Activated T-helper 1 cell treated with anti-CD3 and anti-CD28 coated beads, Interleukin-12 subunit alpha, Interleukin-12 subunit beta, Interleukin-2, Interleukin-4 antibody, amounts not matched to agents 30 ng/mL and 10 ng/mL and 1 ng/mL, durations not matched to agents 14 hours and 24 hours and 36 hours (primary cell): ENCODE measurements at regions not wholly inside any gene's neighbourhood (a gene's known extent, or its start where the extent isn't known, plus 50 kb on each side); places are given as distances from the start of the nearest gene placed in this dataset.
"Not testable (repeated sequence)": the region's sequence is repeated elsewhere in the genome, so short reads cannot be mapped to it uniquely, and the experiment has no call there.

Experiments used
- DNase-seq: peaks from one replicate; pipeline ENCODE4 v3.0.0; 2021; ENCODE audit warnings: low spot score
- H3K27ac Mint-ChIP-seq: one replicate; pipeline ENCODE4 v1.8.0; 2021; ENCODE audit warnings: mild to moderate bottlenecking, mixed read lengths
- H3K27me3 Mint-ChIP-seq: one replicate; pipeline ENCODE4 v1.8.0; 2022; ENCODE audit warnings: mild to moderate bottlenecking, moderate library complexity, mixed read lengths; ENCODE audit not compliant: insufficient read depth
- H3K36me3 Mint-ChIP-seq: one replicate; pipeline ENCODE4 v1.8.0; 2021; ENCODE audit warnings: low read depth, mixed read lengths
- H3K4me1 Mint-ChIP-seq: one replicate; pipeline ENCODE4 v1.8.0; 2021; ENCODE audit warnings: low read depth, mixed read lengths
- H3K4me3 Mint-ChIP-seq: one replicate; pipeline ENCODE4 v1.8.0; 2021; ENCODE audit warnings: mild to moderate bottlenecking, moderate library complexity, mixed read lengths
- H3K9me3 Mint-ChIP-seq: one replicate; pipeline ENCODE4 v1.8.0; 2021; ENCODE audit warnings: mixed read lengths
- intact Hi-C: fragments of 100-400 bp; cut with micrococcal nuclease; formaldehyde crosslinking; loops from one replicate; pipeline ENCODE4 v1.15.1; 2024

DNA sequence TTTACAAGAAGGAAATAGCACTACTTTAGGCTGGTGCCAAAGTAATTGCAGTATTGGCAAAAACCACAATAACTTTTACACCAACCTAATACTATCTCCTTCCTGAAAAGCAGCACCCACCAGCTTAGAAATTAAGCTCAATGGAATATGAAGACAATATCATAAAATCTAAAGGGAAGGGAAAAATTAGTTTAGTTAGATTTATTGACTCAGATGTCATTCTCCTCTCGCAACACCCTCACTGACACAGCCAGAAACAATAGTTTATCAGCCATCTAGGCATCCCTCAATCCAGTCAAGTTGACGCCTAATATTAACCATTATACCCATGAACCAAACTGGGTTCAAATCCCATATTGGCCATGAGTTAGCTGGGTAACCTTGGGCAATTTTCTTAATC, 820.4 kb upstream of the EPHA5 start:
- H3K9me3 Mint-ChIP-seq: no peaks in the 10 kb centered on the region
- intact Hi-C loops: no loop called here
- no peaks in the 10 kb centered on the region for H3K4me1 Mint-ChIP-seq
- no peak overlapping the region for H3K27ac Mint-ChIP-seq
- no peaks in the 10 kb centered on the region for H3K27me3 Mint-ChIP-seq
- no peak overlapping the region for H3K4me3 Mint-ChIP-seq
- no peak for DNase-seq
- no peaks in the 10 kb centered on the region for H3K36me3 Mint-ChIP-seq

- no peak for DNase-seq
- intact Hi-C loops: no loop called here
- Mint-ChIP-seq H3K4me3 (no peak overlapping the region), H3K4me1 (no peaks in the 10 kb centered on the region), H3K27me3 (no peaks in the 10 kb centered on the region), H3K9me3 (no peaks in the 10 kb centered on the region), H3K36me3 (no peaks in the 10 kb centered on the region), H3K27ac (no peak overlapping the region)
Observed at GRCh38 chr4:66489783-66490452, 819.6 kb upstream of the EPHA5 start.

GRCh38 chr4:66489370-66489769, 819.1 kb upstream of the EPHA5 start:
- Mint-ChIP-seq H3K9me3 (no peaks in the 10 kb centered on the region), H3K27ac (no peak overlapping the region), H3K27me3 (no peaks in the 10 kb centered on the region), H3K4me3 (no peak overlapping the region), H3K4me1 (no peaks in the 10 kb centered on the region), H3K36me3 (no peaks in the 10 kb centered on the region)
- no peak for DNase-seq
- intact Hi-C loops: no loop called here

DNA sequence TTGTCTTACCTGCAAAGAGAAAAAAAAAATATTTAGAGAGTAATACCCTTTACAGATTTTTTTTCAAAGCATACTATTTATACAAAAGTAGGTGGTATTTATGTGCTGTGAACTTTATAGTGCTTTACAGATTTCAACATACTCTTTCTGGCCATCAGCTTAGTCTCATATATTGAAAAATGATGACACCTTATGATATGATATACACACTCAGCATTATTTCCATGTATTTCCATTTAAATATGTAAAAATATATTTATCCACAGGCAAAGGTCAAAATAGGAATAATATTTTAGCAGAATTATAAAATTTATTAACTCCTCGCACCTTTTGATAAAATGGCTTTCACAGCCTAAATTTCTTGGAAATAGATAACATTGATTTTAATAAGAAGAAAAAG, 815.8 kb upstream of the EPHA5 start:
- Mint-ChIP-seq H3K4me1 (no peaks in the 10 kb centered on the region), H3K9me3 (no peaks in the 10 kb centered on the region), H3K27ac (no peak overlapping the region), H3K4me3 (no peak overlapping the region), H3K27me3 (no peaks in the 10 kb centered on the region), H3K36me3 (no peaks in the 10 kb centered on the region)
- intact Hi-C loops: no loop called here
- DNase-seq: no peak

DNA sequence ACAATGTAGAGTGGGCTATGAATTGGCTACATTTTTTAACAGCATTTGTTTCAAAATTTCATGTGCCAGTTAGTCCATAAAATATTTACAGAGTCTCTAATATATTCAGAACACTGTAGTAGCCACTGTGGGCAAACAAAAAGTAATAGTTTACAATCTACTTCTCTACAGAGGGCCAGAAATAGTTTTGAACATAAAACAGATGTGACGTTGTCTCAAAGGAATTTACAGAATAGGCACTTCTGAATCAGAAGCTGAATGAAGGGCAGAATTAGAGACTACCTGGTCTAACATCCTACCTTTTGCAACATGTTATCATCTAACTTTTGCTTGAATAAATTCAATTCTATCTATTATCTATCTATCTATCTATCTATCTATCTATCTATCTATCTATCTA, 811.9 kb upstream of the EPHA5 start:
- H3K27ac Mint-ChIP-seq: no peak overlapping the region
- no peak overlapping the region for H3K4me3 Mint-ChIP-seq

DNA sequence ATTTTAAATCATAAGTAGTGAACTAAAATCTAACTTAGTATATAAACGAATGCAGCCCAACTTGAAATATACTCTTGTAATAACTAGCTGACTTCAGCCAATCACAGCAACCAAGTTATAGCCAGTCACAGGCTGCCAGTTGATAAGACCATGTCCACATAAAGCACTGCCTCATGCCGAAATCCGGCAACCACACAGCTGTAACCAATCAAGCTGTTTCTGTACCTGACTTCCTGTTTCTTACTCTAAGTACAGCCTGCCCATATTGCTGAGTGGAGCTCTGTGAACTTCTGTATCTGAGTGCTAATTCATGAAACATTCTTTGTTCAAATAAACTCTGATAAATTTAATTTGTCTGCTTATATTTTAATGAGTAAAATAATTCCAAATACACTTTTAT, 805.3 kb upstream of the EPHA5 start:
- Mint-ChIP-seq H3K9me3 (peaks cover 7% of the 10 kb centered on the region), H3K4me1 (no peaks in the 10 kb centered on the region), H3K27me3 (no peaks in the 10 kb centered on the region), H3K36me3 (no peaks in the 10 kb centered on the region), H3K27ac (no peak overlapping the region), H3K4me3 (no peak overlapping the region)
- intact Hi-C loops: no loop called here
- DNase-seq: no peak

More for the DNA sequence above, 811.9 kb upstream of the EPHA5 start:
- DNase-seq: no peak
- intact Hi-C loops: no loop called here
- Mint-ChIP-seq H3K9me3 (peaks cover 7% of the 10 kb centered on the region), H3K36me3 (no peaks in the 10 kb centered on the region), H3K27me3 (no peaks in the 10 kb centered on the region), H3K4me1 (no peaks in the 10 kb centered on the region)

- H3K36me3 Mint-ChIP-seq: no peaks in the 10 kb centered on the region
- H3K4me3 Mint-ChIP-seq: no peak overlapping the region
- intact Hi-C loops: no loop called here
- no peaks in the 10 kb centered on the region for H3K4me1 Mint-ChIP-seq
- H3K9me3 Mint-ChIP-seq: peaks cover 4% of the 10 kb centered on the region
- H3K27ac Mint-ChIP-seq: no peak overlapping the region
- no peak for DNase-seq
- H3K27me3 Mint-ChIP-seq: no peaks in the 10 kb centered on the region
Observed at GRCh38 chr4:66465111-66465510, 794.8 kb upstream of the EPHA5 start.

DNA sequence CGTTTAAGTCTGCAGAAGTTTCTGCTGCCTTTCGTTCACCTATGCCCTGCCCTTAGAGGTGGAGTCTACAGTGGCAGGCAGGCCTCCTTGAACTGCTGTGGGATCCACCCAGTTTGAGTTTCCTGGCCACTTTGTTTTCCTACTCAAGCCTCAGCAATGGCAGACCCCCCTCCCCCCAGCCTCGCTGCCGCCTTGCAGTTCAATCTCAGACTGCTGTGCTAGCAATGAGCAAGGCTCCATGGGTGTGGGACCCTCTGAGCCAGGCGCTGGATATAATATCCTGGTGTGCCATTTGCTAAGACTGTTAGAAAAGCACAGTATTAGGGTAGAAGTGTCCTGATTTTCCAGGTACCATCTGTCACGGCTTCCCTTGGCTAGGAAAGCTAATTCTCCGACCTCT, 792.6 kb upstream of the EPHA5 start:
- H3K4me3 Mint-ChIP-seq, DNase-seq, H3K4me1 Mint-ChIP-seq, intact Hi-C loops, H3K27ac Mint-ChIP-seq, H3K36me3 Mint-ChIP-seq, H3K27me3 Mint-ChIP-seq, H3K9me3 Mint-ChIP-seq: not testable (repeated sequence)

GRCh38 chr4:66451741-66452140, 781.5 kb upstream of the EPHA5 start:
- H3K4me1 Mint-ChIP-seq: no peaks in the 10 kb centered on the region
- DNase-seq: no peak
- peaks cover 2% of the 10 kb centered on the region for H3K9me3 Mint-ChIP-seq
- intact Hi-C loops: no loop called here
- H3K36me3 Mint-ChIP-seq: no peaks in the 10 kb centered on the region
- no peak overlapping the region for H3K27ac Mint-ChIP-seq
- no peaks in the 10 kb centered on the region for H3K27me3 Mint-ChIP-seq
- H3K4me3 Mint-ChIP-seq: no peak overlapping the region

DNA sequence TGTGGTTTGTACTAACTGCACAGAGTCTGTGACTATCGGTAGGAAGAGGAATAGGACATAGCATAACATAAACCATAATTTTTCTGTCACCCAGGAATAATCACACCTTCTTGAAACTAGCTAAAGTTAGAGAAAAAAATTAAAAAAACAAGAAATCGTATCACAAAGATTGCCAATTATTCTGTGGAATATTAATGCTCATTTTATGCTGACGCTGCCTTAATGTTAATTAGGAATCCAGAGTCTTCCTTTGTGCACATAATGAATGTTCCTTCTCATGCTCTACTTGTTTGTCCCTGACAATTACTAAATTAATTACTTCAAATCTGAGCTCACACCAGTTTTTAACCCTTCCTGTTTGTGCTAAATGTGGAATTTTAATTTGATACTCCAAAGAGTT, 772.7 kb upstream of the EPHA5 start:
- intact Hi-C loops: no loop called here
- H3K36me3 Mint-ChIP-seq: no peaks in the 10 kb centered on the region
- no peak overlapping the region for H3K4me3 Mint-ChIP-seq
- DNase-seq: no peak
- H3K27me3 Mint-ChIP-seq: no peaks in the 10 kb centered on the region
- no peak overlapping the region for H3K27ac Mint-ChIP-seq
- no peaks in the 10 kb centered on the region for H3K4me1 Mint-ChIP-seq
- H3K9me3 Mint-ChIP-seq: no peaks in the 10 kb centered on the region

DNA sequence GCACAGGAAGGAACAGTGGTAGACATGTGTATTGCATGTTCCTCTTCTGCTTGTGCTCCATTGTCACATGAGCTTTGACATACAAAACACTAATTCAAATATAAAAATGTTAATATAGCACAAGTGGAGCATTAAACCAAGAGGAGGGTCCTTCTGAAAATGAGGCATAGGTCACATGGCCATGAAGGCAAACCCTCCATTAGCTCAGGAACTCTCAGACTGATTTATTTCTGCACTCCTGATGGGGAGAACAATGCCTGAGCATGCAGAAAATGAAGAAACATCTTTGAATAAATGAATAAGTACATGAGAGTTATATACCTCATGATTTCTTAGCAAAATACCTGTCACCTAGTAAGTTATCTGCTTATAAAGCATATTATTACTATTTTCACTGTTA, 769.2 kb upstream of the EPHA5 start:
- Mint-ChIP-seq H3K4me3 (no peak overlapping the region), H3K27ac (no peak overlapping the region), H3K36me3 (no peaks in the 10 kb centered on the region), H3K4me1 (no peaks in the 10 kb centered on the region), H3K9me3 (peaks cover 13% of the 10 kb centered on the region), H3K27me3 (no peaks in the 10 kb centered on the region)
- DNase-seq: no peak
- intact Hi-C loops: no loop called here

DNA sequence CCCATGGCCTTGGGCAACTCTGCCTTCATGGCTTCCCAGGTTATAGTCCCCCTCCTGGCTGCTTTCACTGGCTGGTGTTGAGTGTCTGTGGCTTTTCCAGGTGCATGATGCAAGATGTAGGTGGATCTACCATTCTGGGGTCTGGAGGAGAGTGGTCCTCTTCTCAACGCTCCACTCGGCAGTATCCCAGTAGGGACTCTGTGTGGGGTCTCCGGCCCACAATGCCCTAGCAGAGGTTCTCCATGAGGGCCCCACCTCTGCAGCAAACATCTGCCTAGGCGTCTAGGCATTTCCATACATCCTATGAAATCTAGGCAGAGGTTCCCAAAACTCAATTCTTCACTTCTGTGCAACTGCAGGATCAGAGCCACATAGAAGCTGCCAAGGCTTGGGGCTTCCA, 763.4 kb upstream of the EPHA5 start:
- H3K27ac Mint-ChIP-seq: no peak overlapping the region
- intact Hi-C loops: no loop called here
- no peaks in the 10 kb centered on the region for H3K36me3 Mint-ChIP-seq
- H3K4me1 Mint-ChIP-seq: no peaks in the 10 kb centered on the region
- DNase-seq: no peak
- H3K4me3 Mint-ChIP-seq: no peak overlapping the region
- no peaks in the 10 kb centered on the region for H3K27me3 Mint-ChIP-seq
- peaks cover 15% of the 10 kb centered on the region for H3K9me3 Mint-ChIP-seq

DNA sequence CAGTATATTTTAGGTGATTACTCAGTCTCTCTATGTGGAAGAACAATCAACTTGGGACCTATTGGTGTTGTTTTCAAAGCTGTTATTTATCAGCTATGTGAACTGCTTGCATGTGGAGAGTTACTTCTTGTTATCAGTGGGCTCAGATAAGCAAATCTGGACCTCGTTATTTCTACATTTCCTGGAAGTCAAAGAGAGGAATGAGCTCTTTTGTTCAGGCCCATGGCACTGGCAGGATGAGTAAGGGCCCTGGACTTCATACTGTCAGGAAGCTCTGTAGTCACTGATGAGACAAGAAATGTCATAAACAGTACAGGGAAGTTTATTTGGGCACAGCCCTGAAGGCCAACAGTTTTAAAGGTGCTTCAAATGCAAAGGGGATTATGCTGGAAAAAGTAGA, 760.6 kb upstream of the EPHA5 start:
- intact Hi-C loops: no loop called here
- Mint-ChIP-seq H3K27ac (no peak overlapping the region), H3K27me3 (no peaks in the 10 kb centered on the region), H3K4me3 (no peak overlapping the region), H3K9me3 (peaks cover 6% of the 10 kb centered on the region), H3K36me3 (no peaks in the 10 kb centered on the region), H3K4me1 (no peaks in the 10 kb centered on the region)
- no peak for DNase-seq

DNA sequence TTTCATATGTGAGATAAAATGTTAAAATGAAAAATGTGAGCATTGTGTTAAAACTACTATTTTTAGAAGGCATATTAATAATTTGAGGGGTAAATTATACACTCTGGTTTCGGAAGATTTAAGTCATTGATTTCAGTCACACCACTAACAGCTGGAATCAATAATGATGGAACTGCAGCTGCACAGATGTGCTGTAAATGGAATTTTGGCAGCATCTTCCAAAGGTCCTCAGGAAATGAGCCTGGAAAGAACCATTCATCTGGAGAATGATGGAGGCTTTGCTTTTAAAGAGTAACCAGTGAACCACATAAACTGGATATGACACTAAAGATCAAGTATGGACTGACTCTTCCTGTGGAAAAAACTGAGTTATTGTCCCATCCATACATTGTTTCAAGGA, 759.0 kb upstream of the EPHA5 start:
- Mint-ChIP-seq H3K36me3 (no peaks in the 10 kb centered on the region), H3K4me3 (no peak overlapping the region), H3K27me3 (no peaks in the 10 kb centered on the region), H3K27ac (no peak overlapping the region), H3K9me3 (peaks cover 5% of the 10 kb centered on the region), H3K4me1 (no peaks in the 10 kb centered on the region)
- no peak for DNase-seq
- intact Hi-C loops: no loop called here
